GM23338 (cell line): ENCODE measurements at regions not wholly inside any gene's neighbourhood (a gene's known extent, or its start where the extent isn't known, plus 50 kb on each side); places are given as distances from the start of the nearest gene placed in this dataset.

Source experiments
- ATAC-seq: fragments of 200-7000 bp; cut with Tn5 transposase; 3 replicates; pipeline ENCODE4 v1.9.1; 2020
- DNase-seq: peaks from one replicate; pipeline ENCODE4 v3.0.0-alpha.2; 2015; ENCODE audit warnings: low spot score
- H2AFZ ChIP-seq: fragments of 200-600 bp; sonication (generic); 2 replicates; pipeline ENCODE4 v1.8.0; 2016; ENCODE audit warnings: antibody characterized with exemption, mild to moderate bottlenecking, moderate library complexity
- H3F3A ChIP-seq: fragments of 200-600 bp; sonication (generic); replicated peaks from 2 replicates; pipeline ENCODE4 v1.8.0; 2017; ENCODE audit warnings: antibody characterized with exemption, mixed run types, low read depth
- H3K27ac ChIP-seq: fragments of 200-600 bp; sonication (generic); 2 replicates; pipeline ENCODE4 v1.6.1; 2016; ENCODE audit warnings: low read depth
- H3K27me3 ChIP-seq: fragments of 200-600 bp; sonication (generic); 2 replicates; pipeline ENCODE4 v1.8.0; 2016; ENCODE audit warnings: mild to moderate bottlenecking, mixed run types, moderate library complexity; ENCODE audit not compliant: insufficient read depth
- H3K36me3 ChIP-seq: fragments of 200-600 bp; sonication (generic); 2 replicates; pipeline ENCODE4 v1.8.0; 2016; ENCODE audit warnings: mild to moderate bottlenecking; ENCODE audit not compliant: insufficient read depth
- H3K4me1 ChIP-seq: fragments of 200-600 bp; sonication (generic); 2 replicates; pipeline ENCODE4 v1.8.0; 2016; ENCODE audit warnings: mild to moderate bottlenecking, moderate library complexity; ENCODE audit not compliant: insufficient read depth
- H3K4me2 ChIP-seq: fragments of 200-600 bp; sonication (generic); 2 replicates; pipeline ENCODE4 v1.7.1; 2017; ENCODE audit warnings: mixed run types
- H3K4me3 ChIP-seq: fragments of 200-600 bp; sonication (generic); 2 replicates; pipeline ENCODE4 v1.6.1; 2016; ENCODE audit warnings: mixed run types
- H3K79me2 ChIP-seq: fragments of 200-600 bp; sonication (generic); replicated peaks from 2 replicates; pipeline ENCODE4 v1.8.0; 2017; ENCODE audit warnings: mild to moderate bottlenecking; ENCODE audit not compliant: insufficient read depth
- H3K9me2 ChIP-seq: fragments of 200-600 bp; sonication (generic); 2 replicates; pipeline ENCODE4 v1.8.0; 2017; ENCODE audit not compliant: insufficient read depth
- H4K20me1 ChIP-seq: fragments of 200-600 bp; sonication (generic); replicated peaks from 2 replicates; pipeline ENCODE4 v1.8.0; 2017; ENCODE audit warnings: mild to moderate bottlenecking; ENCODE audit not compliant: insufficient read depth
- H3K27ac Mint-ChIP-seq: 2 replicates; pipeline ENCODE4 v1.8.0; 2020; ENCODE audit warnings: inconsistent platforms, mild to moderate bottlenecking, moderate library complexity, mixed read lengths
- H3K27me3 Mint-ChIP-seq: 3 replicates; pipeline ENCODE4 v1.8.0; 2022; ENCODE audit warnings: low read depth, mild to moderate bottlenecking, moderate library complexity, mixed read lengths, inconsistent platforms; ENCODE audit not compliant: insufficient read depth, poor library complexity
- H3K36me3 Mint-ChIP-seq: 3 replicates; pipeline ENCODE4 v1.8.0; 2021; ENCODE audit warnings: low read depth, mild to moderate bottlenecking, inconsistent platforms, moderate library complexity, mixed read lengths
- H3K4me1 Mint-ChIP-seq: 3 replicates; pipeline ENCODE4 v1.8.0; 2020; ENCODE audit warnings: mild to moderate bottlenecking, inconsistent platforms, mixed read lengths
- H3K4me3 Mint-ChIP-seq: 3 replicates; pipeline ENCODE4 v1.8.0; 2021; ENCODE audit warnings: moderate library complexity, mild to moderate bottlenecking, inconsistent platforms, mixed read lengths
- H3K9me3 Mint-ChIP-seq: 3 replicates; pipeline ENCODE4 v1.8.0; 2020; ENCODE audit warnings: moderate library complexity, mild to moderate bottlenecking, inconsistent platforms, mixed read lengths
- CREB1 ChIP-seq: fragments of 250-450 bp; sonication (Bioruptor Pico); IDR thresholded peaks from 2 replicates; pipeline ENCODE4 v1.5.0; 2020; ENCODE audit warnings: low read depth, mild to moderate bottlenecking, moderate library complexity
- EZH2 ChIP-seq: fragments of 200-600 bp; sonication (generic); IDR thresholded peaks from one replicate; pipeline ENCODE4 v1.8.0; 2017; ENCODE audit warnings: antibody characterized with exemption, mild to moderate bottlenecking, low read depth; ENCODE audit not compliant: unreplicated experiment
- EZH2phosphoT487 ChIP-seq: fragments of 200-600 bp; sonication (generic); IDR thresholded peaks from one replicate; pipeline ENCODE4 v1.8.1; 2018; ENCODE audit warnings: antibody characterized with exemption; ENCODE audit not compliant: unreplicated experiment
- JUNB ChIP-seq: IDR thresholded peaks from one replicate; pipeline ENCODE4 v1.6.1; 2016; ENCODE audit warnings: antibody characterized with exemption; ENCODE audit not compliant: unreplicated experiment
- NANOG ChIP-seq: IDR thresholded peaks from 2 replicates; pipeline ENCODE4 v1.6.1; 2016; ENCODE audit warnings: antibody characterized with exemption, borderline replicate concordance
- POLR2AphosphoS5 ChIP-seq: IDR thresholded peaks from 2 replicates; pipeline ENCODE4 v1.6.1; 2016; ENCODE audit warnings: antibody characterized with exemption, low read depth
- REST ChIP-seq: IDR thresholded peaks from one replicate; pipeline ENCODE4 v1.6.1; 2018; ENCODE audit warnings: antibody characterized with exemption; ENCODE audit not compliant: unreplicated experiment
- STAT1 ChIP-seq: IDR thresholded peaks from one replicate; pipeline ENCODE4 v1.6.1; 2016; ENCODE audit warnings: antibody characterized with exemption; ENCODE audit not compliant: unreplicated experiment
- ZNF114 ChIP-seq: fragments of 250-450 bp; sonication (Bioruptor Pico); IDR thresholded peaks from 2 replicates; pipeline ENCODE4 v1.5.0; 2020; ENCODE audit warnings: mild to moderate bottlenecking, moderate library complexity
- ZNF331 ChIP-seq: fragments of 250-450 bp; sonication (Bioruptor Pico); IDR thresholded peaks from 2 replicates; pipeline ENCODE4 v1.5.0; 2020; ENCODE audit warnings: low read depth, mild to moderate bottlenecking, moderate library complexity
- ZNF462 ChIP-seq: fragments of 250-450 bp; sonication (Bioruptor Pico); IDR thresholded peaks from 2 replicates; pipeline ENCODE4 v1.5.0; 2020; ENCODE audit warnings: mild to moderate bottlenecking, moderate library complexity
- TF ChIP-seq, protein P1 (sequence below): IDR thresholded peaks from 2 replicates; pipeline ENCODE4 v1.6.1; 2016; ENCODE audit warnings: antibody characterized with exemption
- TF ChIP-seq, protein P2 (sequence below), 2 experiments: fragments of 200-600 bp in 1 of 2; sonication (generic) in 1 of 2; conservative IDR thresholded peaks; 2 replicates each; pipeline versions ENCODE4 v1.5.1 to v1.6.1; 2016 to 2017; ENCODE audit warnings: antibody characterized with exemption in 2 of 2, low read depth in 2 of 2, mild to moderate bottlenecking in 2 of 2, moderate library complexity in 1 of 2

DNA sequence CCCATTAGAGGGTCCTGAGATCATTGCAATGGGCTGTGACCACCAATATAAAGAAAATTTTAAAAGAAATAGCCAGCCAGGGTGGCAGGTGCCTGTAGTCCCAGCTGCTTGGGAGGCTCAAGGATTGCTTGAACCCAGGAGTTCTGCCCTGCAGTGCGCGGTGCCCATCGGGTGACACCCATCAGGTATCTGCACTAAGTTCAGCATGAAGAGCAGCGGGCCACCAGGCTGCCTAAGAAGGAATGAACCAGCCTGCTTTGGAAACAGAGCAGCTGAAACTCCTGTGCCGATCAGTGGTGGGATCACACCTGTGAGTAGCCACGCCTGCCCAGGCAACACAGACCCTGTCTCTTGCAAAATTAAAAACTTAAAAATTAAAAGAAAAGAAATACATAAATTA, 102.5 kb upstream of the FOXC1 start:
- no peaks in the 10 kb centered on the region for H3K36me3 ChIP-seq
- H3K27ac Mint-ChIP-seq, result no peak overlapping the region
- no peaks in the 10 kb centered on the region for H3K79me2 ChIP-seq
- peaks cover 14% of the 10 kb centered on the region for H3K4me1 Mint-ChIP-seq
- no peaks in the 10 kb centered on the region for H3F3A ChIP-seq
- no peak overlapping the region for H3K4me3 Mint-ChIP-seq
- ATAC-seq (no peak), DNase-seq (no peak)
- H3K27me3 ChIP-seq, result no peaks in the 10 kb centered on the region
- H3K4me1 ChIP-seq, result no peaks in the 10 kb centered on the region; the same call in none of the 2 replicates
- no peak overlapping the region for H3K4me2 ChIP-seq
- no peaks in the 10 kb centered on the region; the same call in 2 of the 3 replicates for H3K36me3 Mint-ChIP-seq
- TF ChIP-seq REST (no peak), ZNF114 (no peak), EZH2phosphoT487 (no peak), POLR2AphosphoS5 (no peak), EZH2 (no peak), STAT1 (no peak), NANOG (no peak), ZNF331 (no peak), ZNF462 (no peak), CREB1 (CRISPR knock-in tag) (no peak), JUNB (no peak)
- TF ChIP-seq, protein P1, sequence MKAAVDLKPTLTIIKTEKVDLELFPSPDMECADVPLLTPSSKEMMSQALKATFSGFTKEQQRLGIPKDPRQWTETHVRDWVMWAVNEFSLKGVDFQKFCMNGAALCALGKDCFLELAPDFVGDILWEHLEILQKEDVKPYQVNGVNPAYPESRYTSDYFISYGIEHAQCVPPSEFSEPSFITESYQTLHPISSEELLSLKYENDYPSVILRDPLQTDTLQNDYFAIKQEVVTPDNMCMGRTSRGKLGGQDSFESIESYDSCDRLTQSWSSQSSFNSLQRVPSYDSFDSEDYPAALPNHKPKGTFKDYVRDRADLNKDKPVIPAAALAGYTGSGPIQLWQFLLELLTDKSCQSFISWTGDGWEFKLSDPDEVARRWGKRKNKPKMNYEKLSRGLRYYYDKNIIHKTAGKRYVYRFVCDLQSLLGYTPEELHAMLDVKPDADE, result no peak
- TF ChIP-seq, protein P2, sequence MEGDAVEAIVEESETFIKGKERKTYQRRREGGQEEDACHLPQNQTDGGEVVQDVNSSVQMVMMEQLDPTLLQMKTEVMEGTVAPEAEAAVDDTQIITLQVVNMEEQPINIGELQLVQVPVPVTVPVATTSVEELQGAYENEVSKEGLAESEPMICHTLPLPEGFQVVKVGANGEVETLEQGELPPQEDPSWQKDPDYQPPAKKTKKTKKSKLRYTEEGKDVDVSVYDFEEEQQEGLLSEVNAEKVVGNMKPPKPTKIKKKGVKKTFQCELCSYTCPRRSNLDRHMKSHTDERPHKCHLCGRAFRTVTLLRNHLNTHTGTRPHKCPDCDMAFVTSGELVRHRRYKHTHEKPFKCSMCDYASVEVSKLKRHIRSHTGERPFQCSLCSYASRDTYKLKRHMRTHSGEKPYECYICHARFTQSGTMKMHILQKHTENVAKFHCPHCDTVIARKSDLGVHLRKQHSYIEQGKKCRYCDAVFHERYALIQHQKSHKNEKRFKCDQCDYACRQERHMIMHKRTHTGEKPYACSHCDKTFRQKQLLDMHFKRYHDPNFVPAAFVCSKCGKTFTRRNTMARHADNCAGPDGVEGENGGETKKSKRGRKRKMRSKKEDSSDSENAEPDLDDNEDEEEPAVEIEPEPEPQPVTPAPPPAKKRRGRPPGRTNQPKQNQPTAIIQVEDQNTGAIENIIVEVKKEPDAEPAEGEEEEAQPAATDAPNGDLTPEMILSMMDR (conservative IDR thresholded peaks at IDR 0.05; ENCODE audit: low read depth in 2 of 2), result no peak
- no peak overlapping the region for H2AFZ ChIP-seq
- no peaks in the 10 kb centered on the region for H3K9me2 ChIP-seq
- peaks cover 2% of the 10 kb centered on the region for H3K27me3 Mint-ChIP-seq
- no peaks in the 10 kb centered on the region for H4K20me1 ChIP-seq
- no peak overlapping the region for H3K4me3 ChIP-seq
- no peaks in the 10 kb centered on the region; the same call in 2 of the 3 replicates for H3K9me3 Mint-ChIP-seq
- H3K27ac ChIP-seq, result no peak overlapping the region
